ENCODE measurements at regions not wholly inside any gene's neighbourhood (a gene's known extent, or its start where the extent isn't known, plus 50 kb on each side); places are given as distances from the start of the nearest gene placed in this dataset.

DNA sequence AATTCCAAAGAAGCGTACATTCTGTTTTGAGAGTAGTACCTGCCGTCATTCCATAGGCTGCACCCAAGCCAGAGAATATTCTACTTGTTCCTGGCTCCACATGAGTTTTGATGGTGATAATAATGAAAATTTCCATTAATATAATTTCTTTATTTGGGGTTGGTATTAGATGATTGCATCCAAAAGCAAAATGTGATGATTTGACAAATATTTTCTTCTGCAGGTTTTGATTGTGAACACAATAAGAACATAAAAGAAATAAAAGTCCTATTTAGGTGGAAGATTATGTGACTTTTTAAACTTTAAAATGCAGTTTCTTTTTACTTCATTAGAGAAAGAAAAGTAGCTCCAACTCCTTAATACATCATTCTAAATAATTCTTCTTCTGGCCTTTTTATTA lies 284.8 kb upstream of the FMN2 start:
- no peak overlapping the region for H3K14ac ChIP-seq (ENCODE audit: low read length)
- H4K91ac ChIP-seq (ENCODE audit: low read depth, low read length, poor library complexity) = no peak overlapping the region
- H2BK5ac ChIP-seq (ENCODE audit: low read length) = no peak overlapping the region
- H3K79me1 ChIP-seq (ENCODE audit: low read depth, low read length) = no peaks in the 10 kb centered on the region
- H3K27me3 ChIP-seq (ENCODE audit: control insufficient read depth in 3 of 3, insufficient read depth in 3 of 3, low read depth in 1 of 3, low read length in 3 of 3) = no peaks in the 10 kb centered on the region
- no peak overlapping the region for H2BK12ac ChIP-seq (ENCODE audit: low read length)
- no peaks in the 10 kb centered on the region for H3K36me3 ChIP-seq (replicated peaks in 1 of 2; ENCODE audit: control insufficient read depth in 2 of 2, insufficient read depth in 2 of 2, low read length in 2 of 2)
- H2BK15ac ChIP-seq (ENCODE audit: low read length) = no peak overlapping the region
- H3K18ac ChIP-seq (ENCODE audit: low read length) = no peak overlapping the region
- peaks cover 20 to 27% of the 10 kb centered on the region in 2 donors for H3K4me1 ChIP-seq (ENCODE audit: control insufficient read depth in 2 of 2, insufficient read depth in 1 of 2, low read depth in 1 of 2, low read length in 2 of 2)
- no peak for DNase-seq (ENCODE audit: low spot score)
- no peak overlapping the region for H3K27ac ChIP-seq (replicated peaks; ENCODE audit: low read length)
- no peak overlapping the region for H3K4me3 ChIP-seq (ENCODE audit: low read length in 2 of 2)
- no peak overlapping the region for H3K4me2 ChIP-seq (ENCODE audit: insufficient read depth, low read length, poor library complexity, severe bottlenecking)
- no peak overlapping the region for H3K23ac ChIP-seq (ENCODE audit: low read depth, low read length, poor library complexity)
- H3K9me3 ChIP-seq (replicated peaks in 1 of 2; ENCODE audit: control insufficient read depth in 2 of 2, insufficient read depth in 1 of 2, low read depth in 1 of 2, low read length in 2 of 2) = no peaks in the 10 kb centered on the region
- H3K4ac ChIP-seq (ENCODE audit: low read length) = no peak overlapping the region
- no peak overlapping the region for H3K9ac ChIP-seq (ENCODE audit: low read depth, low read length, poor library complexity)
- H4K8ac ChIP-seq (ENCODE audit: low read depth, low read length) = no peak overlapping the region
- H2AFZ ChIP-seq (ENCODE audit: low read length) = no peak overlapping the region
- H2BK120ac ChIP-seq (ENCODE audit: low read depth, low read length) = no peak overlapping the region
- no CpG with 5 or more reads among the region's 2 CpGs for WGBS, 2 donors (ENCODE audit: extremely low coverage in 2 of 2, insufficient read length in 2 of 2, insufficient replicate concordance in 1 of 2)
- no peak overlapping the region for H2AK5ac ChIP-seq (ENCODE audit: low read depth, low read length)

DNA sequence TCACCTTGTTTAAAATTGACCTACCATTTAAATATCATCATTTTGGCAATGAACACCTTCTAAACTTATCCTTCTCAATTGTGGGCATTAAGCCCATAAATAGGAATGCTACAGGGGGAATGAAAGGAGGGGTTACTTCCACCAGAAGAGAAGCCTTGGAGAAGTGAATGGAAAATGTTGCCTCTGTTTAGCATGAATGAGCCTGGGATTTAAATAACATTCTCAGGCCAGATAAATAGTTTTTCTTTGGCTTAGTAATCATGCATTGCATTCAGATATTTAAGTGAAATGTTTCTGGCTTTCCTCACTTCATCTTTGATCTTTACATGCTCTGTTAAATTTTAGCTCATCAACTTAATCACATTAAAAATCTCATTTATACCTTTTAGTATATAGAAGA lies 284.3 kb upstream of the FMN2 start:
- no peak overlapping the region for H2BK12ac ChIP-seq (ENCODE audit: low read length)

DNA sequence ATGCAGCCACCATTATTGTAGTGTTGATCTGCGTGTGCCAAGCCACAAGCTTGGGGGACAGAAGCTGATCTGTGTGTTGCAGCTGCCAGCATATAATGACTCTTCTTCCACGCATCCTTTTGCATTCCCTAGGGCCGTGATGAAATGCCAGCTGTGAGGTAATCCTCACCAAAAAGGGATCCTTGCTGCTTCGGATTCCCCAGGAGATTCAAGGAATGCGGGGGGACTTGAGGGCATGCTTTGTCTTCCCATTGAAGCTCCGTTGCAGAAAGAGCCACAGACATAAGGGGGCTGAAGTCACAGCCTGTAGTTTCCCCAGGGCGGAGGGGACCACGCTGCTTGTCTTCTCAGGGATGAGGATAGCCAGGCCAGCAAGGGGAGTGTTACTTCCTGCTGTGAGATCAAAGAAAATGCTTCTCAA lies 281.6 kb upstream of the FMN2 start:
- peak; percentile 48 for DNase-seq (ENCODE audit: low spot score)
- H4K8ac ChIP-seq (ENCODE audit: low read depth, low read length) = no peak overlapping the region

More for the DNA sequence above, 284.3 kb upstream of the FMN2 start:
- Histone ChIP-seq H3K27me3 (ENCODE audit: control insufficient read depth in 3 of 3, insufficient read depth in 3 of 3, low read depth in 1 of 3, low read length in 3 of 3) (no peaks in the 10 kb centered on the region), H2AFZ (ENCODE audit: low read length) (no peak overlapping the region), H3K79me1 (ENCODE audit: low read depth, low read length) (no peaks in the 10 kb centered on the region), H3K18ac (ENCODE audit: low read length) (no peak overlapping the region), H3K9me3 (replicated peaks in 1 of 2; ENCODE audit: control insufficient read depth in 2 of 2, insufficient read depth in 1 of 2, low read depth in 1 of 2, low read length in 2 of 2) (no peaks in the 10 kb centered on the region), H3K27ac (replicated peaks; ENCODE audit: low read length) (no peak overlapping the region), H3K36me3 (replicated peaks in 1 of 2; ENCODE audit: control insufficient read depth in 2 of 2, insufficient read depth in 2 of 2, low read length in 2 of 2) (no peaks in the 10 kb centered on the region), H3K4me1 (ENCODE audit: control insufficient read depth in 2 of 2, insufficient read depth in 1 of 2, low read depth in 1 of 2, low read length in 2 of 2) (peaks cover 20 to 27% of the 10 kb centered on the region in 2 donors), H3K23ac (ENCODE audit: low read depth, low read length, poor library complexity) (no peak overlapping the region), H3K4me3 (ENCODE audit: low read length in 2 of 2) (no peak overlapping the region), H2BK120ac (ENCODE audit: low read depth, low read length) (no peak overlapping the region), H2BK5ac (ENCODE audit: low read length) (no peak overlapping the region), H2AK5ac (ENCODE audit: low read depth, low read length) (no peak overlapping the region), H3K4me2 (ENCODE audit: insufficient read depth, low read length, poor library complexity, severe bottlenecking) (no peak overlapping the region), H2BK15ac (ENCODE audit: low read length) (no peak overlapping the region), H3K9ac (ENCODE audit: low read depth, low read length, poor library complexity) (no peak overlapping the region), H4K8ac (ENCODE audit: low read depth, low read length) (no peak overlapping the region), H4K91ac (ENCODE audit: low read depth, low read length, poor library complexity) (no peak overlapping the region), H3K4ac (ENCODE audit: low read length) (no peak overlapping the region), H3K14ac (ENCODE audit: low read length) (no peak overlapping the region)
- DNase-seq (ENCODE audit: low spot score) = no peak

DNA sequence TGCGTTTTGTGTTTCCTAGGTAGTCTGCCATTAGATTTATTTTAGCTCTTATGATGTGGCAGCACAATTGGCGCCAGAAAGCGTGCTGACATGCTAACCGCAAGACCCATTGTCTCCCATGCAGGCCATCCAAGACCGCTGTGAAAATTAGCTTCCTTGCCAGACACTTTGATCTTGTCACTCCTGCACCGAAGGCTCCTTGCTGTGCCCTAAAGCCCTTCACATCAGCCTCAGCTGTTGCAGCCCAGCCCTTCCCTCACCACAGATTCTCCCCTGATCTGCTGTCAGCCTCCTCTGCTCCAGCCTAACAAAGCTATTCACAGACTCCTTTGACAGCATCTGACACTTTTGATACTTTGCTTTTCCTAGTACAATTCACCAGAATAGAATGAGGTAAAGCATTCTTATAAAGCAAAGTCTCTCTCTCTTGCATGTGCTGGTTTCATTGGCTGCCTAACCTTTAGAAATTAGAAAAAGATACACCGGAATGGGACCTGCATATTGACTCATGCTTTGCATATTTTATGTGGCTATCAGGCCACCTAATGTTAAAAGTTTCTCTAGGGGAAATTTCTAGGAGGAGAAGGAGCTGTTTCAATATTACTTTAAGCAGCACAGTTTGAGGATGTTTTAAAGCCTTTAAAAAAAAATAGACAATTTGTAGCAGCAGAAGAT lies 280.3 kb upstream of the FMN2 start:
- Histone ChIP-seq H3K27me3 (ENCODE audit: control insufficient read depth in 3 of 3, insufficient read depth in 3 of 3, low read depth in 1 of 3, low read length in 3 of 3) (no peaks in the 10 kb centered on the region), H3K14ac (ENCODE audit: low read length) (no peak overlapping the region), H4K8ac (ENCODE audit: low read depth, low read length) (no peak overlapping the region), H2AFZ (ENCODE audit: low read length) (no peak overlapping the region), H3K36me3 (replicated peaks in 1 of 2; ENCODE audit: control insufficient read depth in 2 of 2, insufficient read depth in 2 of 2, low read length in 2 of 2) (no peaks in the 10 kb centered on the region), H3K9me3 (replicated peaks in 1 of 2; ENCODE audit: control insufficient read depth in 2 of 2, insufficient read depth in 1 of 2, low read depth in 1 of 2, low read length in 2 of 2) (no peaks in the 10 kb centered on the region), H3K9ac (ENCODE audit: low read depth, low read length, poor library complexity) (no peak overlapping the region), H2BK15ac (ENCODE audit: low read length) (no peak overlapping the region), H2BK5ac (ENCODE audit: low read length) (no peak overlapping the region), H2BK120ac (ENCODE audit: low read depth, low read length) (no peak overlapping the region), H3K4ac (ENCODE audit: low read length) (no peak overlapping the region), H3K23ac (ENCODE audit: low read depth, low read length, poor library complexity) (no peak overlapping the region), H3K27ac (replicated peaks; ENCODE audit: low read length) (peak overlapping the region; percentile 7), H2AK5ac (ENCODE audit: low read depth, low read length) (no peak overlapping the region), H3K4me2 (ENCODE audit: insufficient read depth, low read length, poor library complexity, severe bottlenecking) (no peak overlapping the region), H3K4me3 (ENCODE audit: low read length in 2 of 2) (no peak overlapping the region), H3K4me1 (ENCODE audit: control insufficient read depth in 2 of 2, insufficient read depth in 1 of 2, low read depth in 1 of 2, low read length in 2 of 2) (peaks cover 20 to 25% of the 10 kb centered on the region in 2 donors), H2BK12ac (ENCODE audit: low read length) (no peak overlapping the region), H3K79me1 (ENCODE audit: low read depth, low read length) (no peaks in the 10 kb centered on the region), H3K18ac (ENCODE audit: low read length) (no peak overlapping the region), H4K91ac (ENCODE audit: low read depth, low read length, poor library complexity) (no peak overlapping the region)
- WGBS, 2 donors (ENCODE audit: extremely low coverage in 2 of 2, insufficient read length in 2 of 2, insufficient replicate concordance in 1 of 2) = no CpG with 5 or more reads among the region's 7 CpGs
- no peak for DNase-seq (ENCODE audit: low spot score)

More for the DNA sequence above, 281.6 kb upstream of the FMN2 start:
- Histone ChIP-seq H2BK12ac (ENCODE audit: low read length) (no peak overlapping the region), H3K14ac (ENCODE audit: low read length) (no peak overlapping the region), H3K27me3 (ENCODE audit: control insufficient read depth in 3 of 3, insufficient read depth in 3 of 3, low read depth in 1 of 3, low read length in 3 of 3) (no peaks in the 10 kb centered on the region), H3K4me2 (ENCODE audit: insufficient read depth, low read length, poor library complexity, severe bottlenecking) (no peak overlapping the region), H3K9ac (ENCODE audit: low read depth, low read length, poor library complexity) (no peak overlapping the region), H4K91ac (ENCODE audit: low read depth, low read length, poor library complexity) (no peak overlapping the region), H3K23ac (ENCODE audit: low read depth, low read length, poor library complexity) (no peak overlapping the region), H3K4me3 (ENCODE audit: low read length in 2 of 2) (no peak overlapping the region), H2AK5ac (ENCODE audit: low read depth, low read length) (no peak overlapping the region), H2AFZ (ENCODE audit: low read length) (peak overlapping the region; percentile 47), H2BK120ac (ENCODE audit: low read depth, low read length) (no peak overlapping the region), H3K79me1 (ENCODE audit: low read depth, low read length) (no peaks in the 10 kb centered on the region), H2BK15ac (ENCODE audit: low read length) (peak overlapping the region; percentile 46), H3K4ac (ENCODE audit: low read length) (no peak overlapping the region), H3K36me3 (replicated peaks in 1 of 2; ENCODE audit: control insufficient read depth in 2 of 2, insufficient read depth in 2 of 2, low read length in 2 of 2) (no peaks in the 10 kb centered on the region), H3K18ac (ENCODE audit: low read length) (peak overlapping the region; percentile 31), H3K9me3 (replicated peaks in 1 of 2; ENCODE audit: control insufficient read depth in 2 of 2, insufficient read depth in 1 of 2, low read depth in 1 of 2, low read length in 2 of 2) (no peaks in the 10 kb centered on the region), H3K27ac (replicated peaks; ENCODE audit: low read length) (peak overlapping the region; percentile 55), H3K4me1 (ENCODE audit: control insufficient read depth in 2 of 2, insufficient read depth in 1 of 2, low read depth in 1 of 2, low read length in 2 of 2) (peaks cover 20 to 27% of the 10 kb centered on the region in 2 donors), H2BK5ac (ENCODE audit: low read length) (no peak overlapping the region)
- no CpG with 5 or more reads among the region's 8 CpGs for WGBS, 2 donors (ENCODE audit: extremely low coverage in 2 of 2, insufficient read length in 2 of 2, insufficient replicate concordance in 1 of 2)
